ENCODE measurements at regions not wholly inside any gene's neighbourhood (a gene's known extent, or its start where the extent isn't known, plus 50 kb on each side); places are given as distances from the start of the nearest gene placed in this dataset.

DNA sequence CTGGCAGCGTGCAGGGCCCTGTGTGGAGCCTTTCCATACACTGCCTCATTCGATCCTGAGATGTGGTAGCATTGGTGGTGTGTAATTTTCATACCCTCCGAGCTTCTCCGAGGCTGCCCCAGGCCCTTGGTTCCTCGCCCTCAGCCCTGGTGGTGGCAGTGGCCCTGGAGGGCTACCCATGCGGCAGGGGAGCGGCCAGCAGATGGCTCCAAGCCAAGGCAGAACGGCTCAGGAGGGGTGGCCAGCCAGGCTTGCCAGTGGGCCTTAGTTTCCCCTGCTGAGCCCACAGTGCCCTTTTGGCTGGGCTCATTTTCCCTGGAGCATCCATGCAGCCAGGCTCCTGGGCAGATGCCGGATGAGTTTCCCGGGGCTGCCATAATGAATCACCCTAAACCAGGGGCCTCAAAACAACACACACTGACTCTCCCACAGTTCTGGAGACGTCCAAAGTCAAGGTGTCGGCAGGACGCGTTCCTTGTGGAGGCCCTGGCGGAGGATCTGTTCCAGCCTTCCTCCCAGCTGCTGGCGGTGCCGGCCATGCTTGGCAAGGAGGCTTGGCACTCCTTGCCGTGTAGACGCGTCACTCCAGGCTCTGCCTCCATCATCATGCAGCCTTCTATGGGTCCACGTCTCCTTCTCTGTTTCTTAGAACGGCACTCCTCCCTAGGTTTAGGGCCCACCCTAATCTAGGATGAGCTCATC is 158.8 kb upstream of the GSE1 start:
- Histone ChIP-seq H4K8ac (ENCODE audit: low read depth in 2 of 2, low read length in 2 of 2) (no peak overlapping the region), H3K9ac (ENCODE audit: low read depth, low read length) (no peak overlapping the region)
- in situ Hi-C loops (cut with MboI; ENCODE audit: low sequenced_read_pairs): no loop called here

More for the DNA sequence above, 158.8 kb upstream of the GSE1 start:
- TF ChIP-seq CHD1 (IDR thresholded peaks at IDR 0.05; ENCODE audit: low read depth, low read length) (no peak), RFX5 (IDR thresholded peaks at IDR 0.05; ENCODE audit: low read depth, low read length) (no peak), MAZ (IDR thresholded peaks at IDR 0.05; ENCODE audit: borderline replicate concordance, low read depth, low read length) (no peak), NFE2L2 (IDR thresholded peaks at IDR 0.05; ENCODE audit: low read depth, low read length) (no peak), CEBPB (IDR thresholded peaks at IDR 0.05; ENCODE audit: low read depth, low read length) (no peak)
- TF ChIP-seq, protein P1, sequence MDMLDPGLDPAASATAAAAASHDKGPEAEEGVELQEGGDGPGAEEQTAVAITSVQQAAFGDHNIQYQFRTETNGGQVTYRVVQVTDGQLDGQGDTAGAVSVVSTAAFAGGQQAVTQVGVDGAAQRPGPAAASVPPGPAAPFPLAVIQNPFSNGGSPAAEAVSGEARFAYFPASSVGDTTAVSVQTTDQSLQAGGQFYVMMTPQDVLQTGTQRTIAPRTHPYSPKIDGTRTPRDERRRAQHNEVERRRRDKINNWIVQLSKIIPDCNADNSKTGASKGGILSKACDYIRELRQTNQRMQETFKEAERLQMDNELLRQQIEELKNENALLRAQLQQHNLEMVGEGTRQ (IDR thresholded peaks at IDR 0.05; ENCODE audit: low read depth, low read length): no peak
- TF ChIP-seq, protein P2, sequence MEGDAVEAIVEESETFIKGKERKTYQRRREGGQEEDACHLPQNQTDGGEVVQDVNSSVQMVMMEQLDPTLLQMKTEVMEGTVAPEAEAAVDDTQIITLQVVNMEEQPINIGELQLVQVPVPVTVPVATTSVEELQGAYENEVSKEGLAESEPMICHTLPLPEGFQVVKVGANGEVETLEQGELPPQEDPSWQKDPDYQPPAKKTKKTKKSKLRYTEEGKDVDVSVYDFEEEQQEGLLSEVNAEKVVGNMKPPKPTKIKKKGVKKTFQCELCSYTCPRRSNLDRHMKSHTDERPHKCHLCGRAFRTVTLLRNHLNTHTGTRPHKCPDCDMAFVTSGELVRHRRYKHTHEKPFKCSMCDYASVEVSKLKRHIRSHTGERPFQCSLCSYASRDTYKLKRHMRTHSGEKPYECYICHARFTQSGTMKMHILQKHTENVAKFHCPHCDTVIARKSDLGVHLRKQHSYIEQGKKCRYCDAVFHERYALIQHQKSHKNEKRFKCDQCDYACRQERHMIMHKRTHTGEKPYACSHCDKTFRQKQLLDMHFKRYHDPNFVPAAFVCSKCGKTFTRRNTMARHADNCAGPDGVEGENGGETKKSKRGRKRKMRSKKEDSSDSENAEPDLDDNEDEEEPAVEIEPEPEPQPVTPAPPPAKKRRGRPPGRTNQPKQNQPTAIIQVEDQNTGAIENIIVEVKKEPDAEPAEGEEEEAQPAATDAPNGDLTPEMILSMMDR (conservative IDR thresholded peaks at IDR 0.05; ENCODE audit: low read depth, low read length): no peak
- Histone ChIP-seq H3K23ac (ENCODE audit: low read depth, low read length) (no peak overlapping the region), H2BK20ac (ENCODE audit: low read depth, low read length) (no peak overlapping the region), H2BK5ac (ENCODE audit: low read depth, low read length, poor library complexity, severe bottlenecking) (no peak overlapping the region), H4K91ac (ENCODE audit: insufficient read depth, low read depth, low read length) (no peak overlapping the region), H3K9me1 (ENCODE audit: insufficient read depth, low read length) (no peaks in the 10 kb centered on the region), H3K4me2 (ENCODE audit: low read depth, low read length) (no peak overlapping the region), H3K27me3 (ENCODE audit: control insufficient read depth, insufficient read depth, low read length) (no peaks in the 10 kb centered on the region), H3K79me1 (ENCODE audit: low read depth in 1 of 2, low read length in 2 of 2) (peaks cover 4 to 9% of the 10 kb centered on the region in 2 experiments; a peak in 1 of 4 replicates), H3K36me3 (ENCODE audit: control insufficient read depth, insufficient read depth, low read length) (no peaks in the 10 kb centered on the region), H2BK15ac (ENCODE audit: low read depth, low read length) (no peak overlapping the region), H3K18ac (ENCODE audit: low read depth, low read length) (no peak overlapping the region), H3K56ac (ENCODE audit: extremely low read depth, insufficient read depth, low read length) (no peak overlapping the region), H3K27ac (ENCODE audit: insufficient read depth, low read length) (no peak overlapping the region), H3K4ac (ENCODE audit: low read depth, low read length) (no peak overlapping the region), H3K14ac (replicated peaks; ENCODE audit: low read depth, low read length) (no peak overlapping the region), H3K4me1 (ENCODE audit: control insufficient read depth, insufficient read depth, low read length) (peaks cover 3% of the 10 kb centered on the region; the same call in 1 of the 2 replicates), H3K4me3 (ENCODE audit: insufficient read depth, low read depth, low read length) (no peak overlapping the region), H2AK5ac (ENCODE audit: low read depth, low read length) (no peak overlapping the region), H2BK120ac (ENCODE audit: low read depth, low read length) (no peak overlapping the region), H4K20me1 (ENCODE audit: insufficient read depth, low read length) (peaks cover 75% of the 10 kb centered on the region), H2AFZ (replicated peaks; ENCODE audit: low read length, poor library complexity) (peak overlapping the region; percentile 35), H3K9me3 (ENCODE audit: control insufficient read depth, insufficient read depth, low read length) (no peaks in the 10 kb centered on the region), H4K5ac (ENCODE audit: low read depth, low read length) (no peak overlapping the region), H2AK9ac (replicated peaks; ENCODE audit: low read depth, low read length, poor library complexity) (no peak overlapping the region)
- CTCF ChIA-PET: no interaction called here
- no TSS peak for BruUV-seq (replicated peaks)
- no peak for ATAC-seq (ENCODE audit: low read depth)
- intact Hi-C loops (cut with micrococcal nuclease) (no loop called here), dilution Hi-C loops (cut with HindIII; ENCODE audit: low sequenced_read_pairs, unreplicated experiment) (no loop called here)
- DNase-seq: no peak
- POLR2A ChIA-PET (ENCODE audit: unreplicated experiment): no interaction called here
- 75% methylated on average over 10 of the region's 22 CpGs; no CpG with 5 or more reads in 1 of the 2 experiments for WGBS, 2 experiments (ENCODE audit: extremely low coverage in 2 of 2, insufficient read length in 1 of 2)

All from IMR-90 (cell line).